Calu3 (cell line): ENCODE measurements at regions not wholly inside any gene's neighbourhood (a gene's known extent, or its start where the extent isn't known, plus 50 kb on each side); places are given as distances from the start of the nearest gene placed in this dataset.
"Not testable (repeated sequence)": the region's sequence is repeated elsewhere in the genome, so short reads cannot be mapped to it uniquely, and the experiment has no call there.

ENCODE experiments used
- BruUV-seq: library from RNA; stranded (reverse); fragments of 400-500 nt; replicated peaks from 2 replicates; lab custom pipeline; 2021; lab: Mats Ljungman, UMichigan
- CTCF ChIA-PET: fragments of 300-600 bp; sonication (Branson Sonifier 250); formaldehyde crosslinking; loops from one replicate; lab custom pipeline; 2022; ENCODE audit warnings: antibody characterized with exemption; lab: Charles Lee
- DNase-seq: peaks from one replicate; pipeline ENCODE4 v3.0.0; 2022
- H3K27ac Mint-ChIP-seq: one replicate; pipeline ENCODE4 v1.8.0; 2022; ENCODE audit warnings: mixed read lengths; ENCODE audit not compliant: unreplicated experiment
- H3K27me3 Mint-ChIP-seq: one replicate; pipeline ENCODE4 v1.8.0; 2022; ENCODE audit warnings: mixed read lengths; ENCODE audit not compliant: unreplicated experiment
- H3K36me3 Mint-ChIP-seq: one replicate; pipeline ENCODE4 v1.8.0; 2022; ENCODE audit warnings: mild to moderate bottlenecking, moderate library complexity, mixed read lengths; ENCODE audit not compliant: insufficient read depth, unreplicated experiment
- H3K4me1 Mint-ChIP-seq: one replicate; pipeline ENCODE4 v1.8.0; 2022; ENCODE audit warnings: mild to moderate bottlenecking, low read depth, mixed read lengths; ENCODE audit not compliant: unreplicated experiment
- H3K4me3 Mint-ChIP-seq: one replicate; pipeline ENCODE4 v1.8.0; 2022; ENCODE audit warnings: mild to moderate bottlenecking, low read depth, moderate library complexity, mixed read lengths; ENCODE audit not compliant: unreplicated experiment
- H3K9me3 Mint-ChIP-seq: one replicate; pipeline ENCODE4 v1.8.0; 2022; ENCODE audit warnings: low read depth, mixed read lengths; ENCODE audit not compliant: unreplicated experiment
- CTCF ChIP-seq: fragments of 200-600 bp; IDR thresholded peaks from one replicate; pipeline ENCODE4 v1.8.0; 2022; ENCODE audit warnings: antibody characterized with exemption; ENCODE audit not compliant: unreplicated experiment
- intact Hi-C: fragments of 100-400 bp; cut with micrococcal nuclease; formaldehyde crosslinking; loops from one replicate; pipeline ENCODE4 v1.10.0; 2022; ENCODE audit not compliant: unreplicated experiment

- H3K36me3 Mint-ChIP-seq, result no peaks in the 10 kb centered on the region
- BruUV-seq, result no TSS peak
- H3K4me3 Mint-ChIP-seq, result no peak overlapping the region
- intact Hi-C loops, result no loop called here
- H3K4me1 Mint-ChIP-seq, result peaks cover 8% of the 10 kb centered on the region
- CTCF ChIA-PET, result no interaction called here
- H3K27me3 Mint-ChIP-seq, result peaks cover under 1% of the 10 kb centered on the region
- no peak for DNase-seq
- TF ChIP-seq CTCF, result no peak
- H3K27ac Mint-ChIP-seq, result no peak overlapping the region
- H3K9me3 Mint-ChIP-seq, result no peaks in the 10 kb centered on the region
These were observed 256.6 kb downstream of the VAPA start for GRCh38 chr18:10170375-10170774.

- BruUV-seq, H3K9me3 Mint-ChIP-seq, intact Hi-C loops, H3K36me3 Mint-ChIP-seq, DNase-seq, H3K4me3 Mint-ChIP-seq, H3K4me1 Mint-ChIP-seq, H3K27ac Mint-ChIP-seq, CTCF ChIA-PET: not testable (repeated sequence)
- peaks cover 46% of the 10 kb centered on the region for H3K27me3 Mint-ChIP-seq
These were observed 261.5 kb downstream of the VAPA start for GRCh38 chr18:10175333-10175732.

DNA sequence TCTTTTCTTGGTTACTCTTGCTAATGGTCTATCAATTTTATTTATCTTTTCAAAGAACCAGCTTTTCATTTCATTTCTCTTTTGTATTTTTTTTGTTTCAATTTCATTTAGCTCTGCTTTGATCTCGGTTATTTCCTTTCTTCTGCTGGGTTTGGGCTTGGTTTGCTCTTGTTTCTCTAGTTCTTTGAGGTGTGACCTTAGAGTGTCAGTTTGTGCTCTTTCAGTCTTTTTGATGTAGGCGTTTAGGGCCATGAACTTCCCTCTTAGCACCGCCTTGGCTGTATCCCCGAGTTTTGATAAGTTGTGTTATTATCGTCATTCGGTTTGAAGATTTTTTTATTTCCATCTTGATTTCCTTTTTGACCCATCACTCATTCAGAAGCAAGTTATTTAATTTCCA lies 265.5 kb downstream of the VAPA start:
- peaks cover 46% of the 10 kb centered on the region for H3K27me3 Mint-ChIP-seq
- H3K27ac Mint-ChIP-seq, H3K36me3 Mint-ChIP-seq, BruUV-seq, H3K4me1 Mint-ChIP-seq, H3K4me3 Mint-ChIP-seq, intact Hi-C loops, DNase-seq, H3K9me3 Mint-ChIP-seq, CTCF ChIA-PET: not testable (repeated sequence)

DNA sequence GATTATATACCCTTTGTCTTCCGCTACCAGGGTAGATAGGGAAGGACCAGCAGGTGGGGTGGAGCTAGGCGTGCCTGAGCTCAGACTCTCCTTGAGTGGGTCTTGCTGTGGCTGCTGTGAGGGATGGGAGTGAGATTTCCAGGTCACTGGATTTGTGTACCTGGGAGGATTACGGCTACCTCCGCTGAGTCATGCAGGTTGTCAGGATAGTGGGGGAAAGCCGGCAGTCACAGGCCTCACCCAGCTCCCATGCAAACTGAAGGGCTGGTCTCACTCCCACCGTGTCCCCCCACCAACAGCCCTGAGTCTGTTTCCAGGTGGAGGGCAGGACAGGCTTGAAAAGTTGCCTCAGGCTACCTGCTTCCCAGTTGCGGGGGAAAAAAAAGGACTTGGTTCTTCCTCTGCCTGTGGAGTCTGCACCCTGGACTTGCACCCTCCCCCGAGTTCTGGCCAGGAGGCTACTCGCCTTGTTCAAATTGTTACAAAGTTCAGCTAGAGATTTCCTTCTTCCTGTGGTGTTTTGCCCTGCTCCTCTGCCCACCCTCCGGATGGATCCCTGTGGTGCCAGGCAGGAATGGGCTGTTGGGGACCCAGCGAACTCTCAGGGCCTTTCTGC lies 268.3 kb downstream of the VAPA start:
- peak; percentile 8 for DNase-seq
- Mint-ChIP-seq H3K27ac (no peak overlapping the region), H3K4me3 (no peak overlapping the region), H3K9me3 (peaks cover 5% of the 10 kb centered on the region), H3K36me3 (no peaks in the 10 kb centered on the region), H3K4me1 (peaks cover 9% of the 10 kb centered on the region), H3K27me3 (peaks cover 28% of the 10 kb centered on the region)
- CTCF ChIA-PET, result interaction anchor here (0.8 kb wide), 1 partner anchor 124 kb away, joined by 3 read pairs; no protein-coding TSS in a partner anchor
- no peak for TF ChIP-seq CTCF
- no TSS peak for BruUV-seq
- intact Hi-C loops, result no loop called here

- CTCF ChIA-PET, result interaction anchor here (0.6 kb wide), 1 partner anchor 217 kb away, joined by 6 read pairs; no protein-coding TSS in a partner anchor
- BruUV-seq, result no TSS peak
- no peak for TF ChIP-seq CTCF
These were observed 269.7 kb upstream of the APCDD1 start for GRCh38 chr18:10184776-10185175.

More at GRCh38 chr18:10184776-10185175, 269.7 kb upstream of the APCDD1 start:
- Mint-ChIP-seq H3K27ac (no peak overlapping the region), H3K36me3 (no peaks in the 10 kb centered on the region), H3K4me3 (no peak overlapping the region), H3K4me1 (peaks cover 9% of the 10 kb centered on the region), H3K9me3 (peaks cover 2% of the 10 kb centered on the region), H3K27me3 (peaks cover 2% of the 10 kb centered on the region)
- no peak for DNase-seq
- intact Hi-C loops, result no loop called here
